Iris pigment epithelial cell (primary cell): ENCODE measurements at regions not wholly inside any gene's neighbourhood (a gene's known extent, or its start where the extent isn't known, plus 50 kb on each side); places are given as distances from the start of the nearest gene placed in this dataset.
A peak's percentile ranks its signal among the peaks of the same experiment; 100 is the strongest.
"Not testable (repeated sequence)": the region's sequence is repeated elsewhere in the genome, so short reads cannot be mapped to it uniquely, and the experiment has no call there.

ENCODE experiments used
- DNase-seq: peaks from one replicate; pipeline ENCODE4 v3.0.0-alpha.2; 2011; ENCODE audit warnings: low read depth

DNA sequence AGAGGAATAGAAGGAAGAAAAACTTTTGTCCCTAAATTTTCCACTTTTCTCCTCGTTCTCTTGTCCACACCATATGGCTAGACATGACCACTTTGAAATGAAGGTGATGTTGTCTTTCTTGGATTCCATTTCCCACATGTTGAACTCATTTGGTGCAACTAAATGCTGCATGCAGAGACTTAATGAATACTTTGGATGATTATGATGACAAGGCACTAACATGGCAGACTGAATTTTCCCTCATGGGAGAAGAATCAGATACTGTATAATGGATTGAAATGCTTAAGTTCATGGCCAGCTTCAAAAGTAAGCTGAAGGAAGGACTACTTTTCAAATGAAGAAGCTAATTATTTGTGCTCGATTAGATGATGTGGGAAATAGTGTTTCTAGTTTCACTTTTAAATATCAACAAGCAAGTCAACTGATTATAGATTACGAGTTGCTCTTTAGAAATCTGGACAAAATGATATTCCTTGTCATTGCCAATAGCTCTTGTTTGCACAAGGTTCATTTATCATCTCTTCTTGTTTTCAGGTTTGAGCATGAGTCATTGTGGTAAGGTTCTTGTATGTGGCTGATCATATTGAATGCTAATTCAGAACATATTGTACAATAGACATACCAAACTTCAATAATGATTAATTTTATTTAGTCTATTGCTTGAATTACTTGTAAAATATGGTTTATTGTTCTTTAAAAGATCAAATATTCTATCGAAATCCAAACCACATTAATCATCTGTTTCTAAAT, 501.3 kb upstream of the FTMT start:
- DNase-seq = peak; percentile 35

- peak; percentile 70 for DNase-seq
Measured at GRCh38 chr5:121366515-121366914, 485.2 kb upstream of the FTMT start.

- DNase-seq = no peak
Measured at GRCh38 chr5:121373371-121373770, 478.3 kb upstream of the FTMT start.

DNA sequence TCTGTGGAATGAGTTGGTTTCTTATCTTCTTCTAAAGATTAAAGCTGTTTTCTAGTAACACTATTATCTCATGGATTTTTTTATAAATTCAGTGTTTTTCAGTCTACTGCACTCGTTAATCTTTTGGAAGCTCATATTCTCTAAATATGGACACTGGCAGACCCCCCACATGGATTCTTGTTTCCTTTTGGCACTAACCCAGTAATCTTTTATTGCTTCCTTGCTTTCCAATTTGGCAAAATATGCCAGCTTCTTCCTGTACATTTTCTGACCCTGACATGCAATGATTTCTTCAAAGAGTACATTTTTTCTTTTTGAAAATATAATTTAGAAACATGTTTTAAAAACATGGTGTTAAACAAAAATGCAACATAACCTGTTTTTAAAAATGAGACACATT, 474.2 kb upstream of the FTMT start:
- no peak for DNase-seq

DNA sequence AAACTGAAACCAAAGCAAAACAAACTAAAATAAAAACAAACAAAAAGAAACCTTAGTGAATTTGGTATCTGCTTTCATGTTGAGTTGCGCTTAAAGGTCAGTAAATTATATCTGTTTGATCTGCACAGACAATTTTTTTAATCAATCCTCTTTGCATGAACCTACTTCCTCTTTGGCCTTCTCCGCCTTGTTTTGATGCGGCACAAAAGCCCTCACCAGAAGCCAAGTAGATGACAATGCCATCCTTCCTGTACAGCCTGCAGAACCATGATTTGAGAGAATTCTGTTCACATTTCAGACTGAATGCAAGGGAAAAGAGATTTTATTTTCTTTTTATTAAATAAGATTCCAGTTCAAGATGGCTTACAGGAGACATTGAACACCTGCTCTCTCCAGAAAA, 473.6 kb upstream of the FTMT start:
- no peak for DNase-seq

GRCh38 chr5:121378559-121379359, 472.9 kb upstream of the FTMT start:
- DNase-seq = no peak

DNA sequence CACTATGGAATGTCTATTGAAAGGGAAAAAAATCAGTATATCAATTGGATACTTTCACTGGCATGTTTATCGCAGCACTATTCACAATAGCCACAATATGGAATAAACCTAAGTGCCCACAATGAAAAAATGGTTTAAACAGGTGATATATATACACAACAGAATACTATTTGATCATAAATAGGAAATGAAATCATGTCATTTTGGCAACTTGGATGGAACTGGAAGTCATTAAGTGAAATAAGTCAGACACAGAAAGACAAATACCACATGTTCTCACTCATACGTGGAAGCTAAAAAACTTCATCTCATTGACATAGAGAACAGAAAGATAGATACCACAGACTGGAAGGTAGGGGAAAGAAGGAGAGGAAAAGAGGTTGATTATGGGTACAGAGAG, 471.6 kb upstream of the FTMT start:
- no peak for DNase-seq

DNA sequence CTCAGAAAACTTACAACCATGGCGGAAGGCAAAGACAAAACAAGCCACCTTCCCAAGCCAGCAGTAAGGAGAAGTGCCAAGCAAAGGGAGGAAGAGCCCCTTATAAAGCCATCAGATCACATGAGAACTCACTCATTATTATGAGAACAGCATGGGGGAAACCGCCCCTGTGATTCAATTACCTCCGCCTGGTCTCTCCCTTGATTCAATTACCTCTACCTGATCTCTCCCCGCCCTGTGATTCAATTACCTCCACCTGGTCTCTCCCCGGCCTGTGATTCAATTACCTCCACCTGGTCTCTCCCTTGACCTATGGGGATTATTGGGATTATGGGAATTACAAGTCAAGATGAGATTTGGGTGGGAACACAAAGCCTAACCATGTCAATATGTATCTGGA, 467.3 kb upstream of the FTMT start:
- DNase-seq = no peak

DNA sequence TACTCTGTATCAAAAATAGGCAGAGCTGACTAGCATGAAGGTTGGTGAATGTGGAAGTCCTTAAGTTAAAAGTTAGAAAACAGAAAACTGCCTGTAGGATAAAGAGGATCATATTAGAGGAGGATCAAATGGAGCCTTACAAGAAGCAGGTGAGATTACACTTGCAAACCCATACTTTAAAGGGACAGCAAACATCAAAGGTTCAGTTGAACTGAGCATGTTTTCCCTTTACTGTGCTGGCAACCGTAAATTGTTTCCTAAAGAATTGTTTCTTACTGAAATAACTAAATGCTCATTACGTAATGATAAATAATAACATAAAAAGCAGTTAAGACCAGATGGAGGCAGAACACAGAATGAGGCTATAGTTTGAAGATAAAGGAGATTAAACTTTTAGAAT, 465.3 kb upstream of the FTMT start:
- DNase-seq = no peak

DNA sequence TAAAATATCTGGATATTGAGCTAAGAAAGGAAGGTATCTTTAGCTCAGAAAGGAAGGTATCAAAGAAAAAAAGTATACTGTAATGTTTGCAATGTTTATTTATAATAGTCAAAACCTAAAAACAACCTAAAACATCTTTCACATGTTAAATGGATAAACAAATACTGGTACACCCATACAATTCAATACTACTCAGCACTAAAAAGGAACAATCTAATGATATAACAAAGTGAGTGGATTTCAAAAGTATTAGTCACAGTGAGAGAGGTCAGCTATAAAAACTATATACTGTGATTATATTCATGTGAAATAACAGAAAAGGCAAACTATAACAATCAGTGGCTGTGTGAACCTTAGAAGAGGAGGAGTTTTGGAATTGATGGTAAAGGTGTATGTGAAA, 455.0 kb upstream of the FTMT start:
- DNase-seq = no peak

DNA sequence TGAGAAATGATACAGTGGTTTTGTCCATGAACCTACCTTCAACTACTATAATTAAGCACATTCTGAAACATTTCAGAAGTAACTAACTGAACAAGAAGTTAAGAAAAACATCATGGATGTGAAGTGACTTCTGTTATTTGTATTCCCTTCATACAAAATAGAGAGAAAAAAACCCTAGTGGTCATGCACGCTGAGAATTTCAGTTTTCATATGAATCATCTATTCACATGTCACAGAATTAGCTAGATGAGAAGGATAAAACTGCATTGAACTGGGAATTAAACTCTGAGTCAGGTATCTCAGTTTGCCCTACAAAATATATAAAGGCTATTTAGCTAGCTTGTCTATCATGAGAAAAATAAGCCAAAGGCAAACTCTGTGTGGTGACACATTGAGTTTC, 451.8 kb upstream of the FTMT start:
- no peak for DNase-seq

DNA sequence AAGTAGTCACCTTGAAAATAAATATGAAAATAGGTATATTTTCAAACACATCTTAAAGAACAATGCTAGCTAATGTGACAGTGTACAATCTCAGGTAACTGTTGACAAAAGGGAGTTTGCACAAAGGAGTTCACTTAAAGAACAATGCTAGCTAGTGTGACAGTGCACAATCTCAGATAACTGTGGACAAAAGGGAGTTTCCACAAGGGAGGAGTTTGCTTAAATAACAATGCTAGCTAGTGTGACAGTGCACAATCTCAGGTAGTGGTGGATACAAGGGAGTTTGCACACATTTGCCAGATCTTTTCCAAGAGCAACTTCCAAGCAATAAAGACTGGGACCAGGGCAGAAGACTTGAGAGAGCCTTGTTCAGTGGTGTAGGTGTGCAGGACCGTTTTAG, 442.9 kb upstream of the FTMT start:
- no peak for DNase-seq

DNA sequence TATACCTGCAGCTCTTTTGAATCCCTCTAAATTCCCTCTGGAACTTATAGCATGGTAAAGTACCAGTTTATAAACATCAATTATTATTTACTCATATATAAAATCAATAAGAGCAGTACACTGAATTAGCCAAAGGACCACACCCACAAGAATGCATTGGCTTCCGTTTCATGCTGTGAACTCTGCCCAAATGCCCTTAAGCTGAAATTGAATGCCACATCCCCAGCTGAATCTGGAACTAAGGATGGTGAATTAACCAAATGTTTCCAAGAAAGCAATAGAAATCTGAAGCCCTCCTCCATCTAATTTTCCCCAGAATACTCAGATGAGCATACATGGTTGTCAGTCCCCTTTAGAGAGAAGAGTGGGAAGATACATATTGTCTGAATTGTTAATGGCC, 436.4 kb upstream of the FTMT start:
- no peak for DNase-seq

DNA sequence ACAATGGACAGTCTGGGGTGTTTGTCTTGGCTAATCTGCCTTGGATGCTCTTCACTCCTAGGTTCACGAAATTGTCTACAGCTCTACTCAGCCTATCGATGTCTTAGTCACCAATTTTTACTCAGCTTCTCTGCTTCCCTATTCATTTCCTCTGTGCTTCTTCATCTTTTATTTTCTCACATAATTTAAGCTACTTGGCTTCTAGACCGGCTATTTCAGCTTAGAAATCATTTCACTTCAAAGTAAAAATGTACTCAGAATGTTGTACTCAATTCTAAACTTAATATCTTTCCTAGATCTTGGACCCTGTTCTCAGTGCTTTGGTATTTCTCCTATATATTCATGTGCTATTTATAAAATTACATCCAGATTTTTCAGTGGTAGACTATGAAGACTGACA, 430.0 kb upstream of the FTMT start:
- DNase-seq = no peak

DNA sequence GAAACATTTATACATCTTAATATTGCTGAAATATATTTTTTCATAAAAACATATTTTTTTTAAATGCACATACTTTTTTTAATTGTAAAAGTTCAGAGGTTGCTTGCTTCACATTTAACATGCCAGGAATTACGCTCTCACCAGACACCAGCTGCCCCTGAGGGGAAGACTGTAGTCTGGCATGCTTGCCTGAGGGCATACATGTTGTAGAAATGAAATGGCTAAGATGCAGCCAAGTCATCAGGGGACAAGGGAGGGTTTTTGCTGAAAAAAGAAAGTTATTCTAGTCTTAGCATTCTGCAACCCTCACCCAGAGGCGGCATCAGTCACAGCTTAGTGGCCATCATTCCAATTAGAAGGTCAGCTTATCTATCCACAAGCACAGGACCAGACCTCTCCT, 426.7 kb upstream of the FTMT start:
- DNase-seq = no peak

- no peak for DNase-seq
Measured at GRCh38 chr5:121426153-121426552, 425.5 kb upstream of the FTMT start.

- DNase-seq = no peak
Measured at GRCh38 chr5:121429761-121430160, 421.9 kb upstream of the FTMT start.

DNA sequence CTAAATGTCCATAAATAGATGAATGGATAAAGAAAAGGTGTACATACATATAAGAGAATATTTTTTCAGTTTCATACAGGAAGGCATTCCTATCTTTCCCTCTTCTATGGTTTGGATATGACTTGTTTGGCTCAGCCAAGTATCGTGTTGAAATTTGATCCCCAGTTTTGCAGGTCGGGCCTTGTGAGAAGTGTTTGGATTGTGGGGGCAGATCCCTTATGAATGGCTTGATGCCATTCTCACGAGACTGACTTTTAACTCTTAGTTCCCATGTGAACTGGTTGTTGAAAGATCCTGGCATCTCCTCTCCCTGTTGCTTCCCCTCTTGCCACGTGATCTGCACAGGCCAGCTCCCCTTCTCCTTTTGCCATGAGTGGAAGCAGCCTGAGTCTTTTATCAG, 421.1 kb upstream of the FTMT start:
- peak; percentile 0 for DNase-seq

GRCh38 chr5:121445511-121445910, 406.2 kb upstream of the FTMT start:
- no peak for DNase-seq

DNA sequence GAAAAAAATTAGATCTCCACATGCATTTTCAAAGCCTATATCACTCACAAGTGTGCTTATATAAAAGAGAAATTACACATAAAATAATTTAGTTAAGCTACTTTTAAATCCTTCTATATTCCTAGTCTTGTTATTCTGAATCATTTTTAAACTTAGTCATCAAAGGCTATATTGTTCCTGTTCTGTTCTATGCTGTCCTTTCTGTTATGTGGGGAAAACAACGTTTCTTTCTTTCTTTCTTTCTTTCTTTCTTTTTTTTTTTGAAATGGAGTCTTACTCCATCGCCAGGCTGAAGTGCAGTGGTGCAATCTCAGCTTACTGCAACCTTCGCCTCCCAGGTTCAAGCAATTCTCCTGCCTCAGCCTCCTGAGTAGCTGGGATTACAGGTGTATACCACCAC, 389.2 kb upstream of the FTMT start:
- DNase-seq = no peak

- not testable (repeated sequence) for DNase-seq
Measured at GRCh38 chr5:121471222-121471621, 380.5 kb upstream of the FTMT start.

DNA sequence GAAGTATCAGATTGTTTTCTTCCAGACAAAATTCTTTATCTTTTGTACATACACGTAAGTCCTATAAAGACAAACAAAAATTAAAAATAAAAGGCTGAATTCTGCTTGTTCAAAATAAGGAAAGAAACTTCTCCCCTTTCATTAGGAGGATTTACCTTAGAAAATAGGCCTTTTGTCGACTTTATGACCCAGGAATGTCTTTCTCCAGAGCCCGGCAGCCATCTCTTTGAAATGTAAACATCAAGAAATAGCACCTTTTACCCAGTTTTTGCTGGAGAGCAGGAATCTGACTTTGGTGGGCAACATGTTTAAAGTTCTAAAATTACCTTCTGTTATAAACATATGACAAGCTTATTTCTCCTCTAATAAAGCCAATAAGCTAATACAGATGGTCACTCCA, 373.0 kb upstream of the FTMT start:
- no peak for DNase-seq

DNA sequence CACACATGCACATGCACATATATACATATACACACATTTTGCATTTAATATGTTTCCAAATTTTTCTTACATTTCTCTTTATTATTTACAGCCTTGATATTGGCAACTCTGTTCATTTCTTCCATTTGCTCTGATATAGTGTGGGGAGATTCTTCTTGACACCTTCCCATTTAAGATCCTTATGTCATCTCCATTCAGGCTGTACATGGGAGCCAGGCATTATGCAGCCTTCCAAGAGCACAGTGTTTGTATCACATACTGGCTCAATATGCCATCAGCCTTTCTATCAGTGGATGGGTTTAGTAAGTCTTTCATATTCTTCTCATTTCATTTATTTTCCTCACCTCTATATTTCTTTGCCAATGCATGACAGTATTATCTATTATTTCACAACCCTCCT, 372.3 kb upstream of the FTMT start:
- no peak for DNase-seq

- DNase-seq = no peak
Measured at GRCh38 chr5:121485281-121485680, 366.4 kb upstream of the FTMT start.
